SU-DHL-6 (cell line): ENCODE measurements at regions not wholly inside any gene's neighbourhood (a gene's known extent, or its start where the extent isn't known, plus 50 kb on each side); places are given as distances from the start of the nearest gene placed in this dataset.

Source experiments
- H2AFZ ChIP-seq: fragments of 200-600 bp; sonication (generic); 2 replicates; pipeline ENCODE4 v1.6.1; 2014; ENCODE audit warnings: low read depth, mild to moderate bottlenecking, moderate library complexity, mixed read lengths, antibody characterized with exemption, low read length; ENCODE audit not compliant: severe bottlenecking
- H3F3A ChIP-seq: fragments of 200-600 bp; shearing (Covaris generic); 2 replicates; pipeline ENCODE4 v1.6.0; 2016; ENCODE audit warnings: antibody characterized with exemption, mild to moderate bottlenecking; ENCODE audit not compliant: insufficient read depth
- H3K27ac ChIP-seq: fragments of 200-600 bp; sonication (generic); 2 replicates; pipeline ENCODE4 v1.5.1; 2016; ENCODE audit warnings: low read depth, mild to moderate bottlenecking, low read length, moderate library complexity, mixed read lengths
- H3K27me3 ChIP-seq: fragments of 200-600 bp; sonication (generic), shearing (Covaris generic); 2 replicates; pipeline ENCODE4 v1.6.0; 2014; ENCODE audit warnings: mild to moderate bottlenecking, low read length
- H3K36me3 ChIP-seq: fragments of 200-600 bp; sonication (generic); 2 replicates; pipeline ENCODE4 v1.6.1; 2014; ENCODE audit warnings: mild to moderate bottlenecking, low read length, mixed read lengths
- H3K4me2 ChIP-seq: fragments of 300-600, 200-600 bp; shearing (Covaris generic), sonication (generic); 2 replicates; pipeline ENCODE4 v1.6.0; 2014; ENCODE audit warnings: low read length, low read depth, mild to moderate bottlenecking; ENCODE audit not compliant: poor library complexity, severe bottlenecking
- H3K4me3 ChIP-seq: fragments of 200-600 bp; sonication (generic); 2 replicates; pipeline ENCODE4 v1.5.1; 2014; ENCODE audit warnings: antibody characterized with exemption, low read length, mild to moderate bottlenecking, mixed read lengths; ENCODE audit not compliant: insufficient read depth, poor library complexity, severe bottlenecking
- H3K79me2 ChIP-seq: fragments of 200-600 bp; sonication (generic); 2 replicates; pipeline ENCODE4 v1.6.1; 2014; ENCODE audit warnings: mild to moderate bottlenecking, low read length, moderate library complexity; ENCODE audit not compliant: insufficient read depth
- H3K9ac ChIP-seq: fragments of 200-600 bp; sonication (generic); 2 replicates; pipeline ENCODE4 v1.7.0; 2014; ENCODE audit warnings: mild to moderate bottlenecking, low read length
- H3K9me2 ChIP-seq: fragments of 200-600 bp; sonication (generic); replicated peaks from 2 replicates; pipeline ENCODE4 v1.6.1; 2014; ENCODE audit warnings: low read length; ENCODE audit not compliant: insufficient read depth
- H3K9me3 ChIP-seq: fragments of 200-600 bp; sonication (generic); 2 replicates; pipeline ENCODE4 v1.6.1; 2014; ENCODE audit warnings: low read length, mixed read lengths; ENCODE audit not compliant: insufficient read depth
- H4K20me1 ChIP-seq: fragments of 200-600 bp; sonication (generic); 2 replicates; pipeline ENCODE4 v1.6.1; 2014; ENCODE audit warnings: low read depth, mild to moderate bottlenecking, antibody characterized with exemption, low read length, moderate library complexity, mixed read lengths
- CTCF ChIP-seq: fragments of 200-600 bp; sonication (generic); IDR thresholded peaks from one replicate; pipeline ENCODE4 v1.5.1; 2017; ENCODE audit warnings: antibody characterized with exemption, mild to moderate bottlenecking, low read length, moderate library complexity; ENCODE audit not compliant: insufficient read depth, poor library complexity, severe bottlenecking
- EZH2phosphoT487 ChIP-seq: fragments of 200-600 bp; sonication (generic), shearing (Covaris generic); conservative IDR thresholded peaks from 2 replicates; pipeline ENCODE4 v1.6.1; 2018; ENCODE audit warnings: mild to moderate bottlenecking, antibody characterized with exemption, low read length, moderate library complexity, mixed read lengths

GRCh38 chr12:89261982-89262381 is 90.3 kb downstream of the DUSP6 start:
- no peak overlapping the region for H3K4me2 ChIP-seq
- H4K20me1 ChIP-seq, result no peaks in the 10 kb centered on the region
- TF ChIP-seq EZH2phosphoT487, result no peak
- TF ChIP-seq CTCF, result no peak
- no peaks in the 10 kb centered on the region for H3K36me3 ChIP-seq
- H2AFZ ChIP-seq, result no peak overlapping the region
- 0 out of 2 replicates have a peak, but pooled peaks cover 2% of the 10 kb centered on the region for H3K27me3 ChIP-seq
- no peaks in the 10 kb centered on the region for H3F3A ChIP-seq
- H3K9me3 ChIP-seq, result no peaks in the 10 kb centered on the region
- H3K9me2 ChIP-seq, result no peaks in the 10 kb centered on the region; the same call in 1 of the 2 replicates
- no peaks in the 10 kb centered on the region for H3K79me2 ChIP-seq
- H3K9ac ChIP-seq, result no peak overlapping the region
- no peak overlapping the region for H3K4me3 ChIP-seq
- no peak overlapping the region for H3K27ac ChIP-seq

GRCh38 chr12:89260841-89261637 is 91.3 kb downstream of the DUSP6 start:
- Histone ChIP-seq H3K9me2 (no peaks in the 10 kb centered on the region; the same call in 1 of the 2 replicates), H3K36me3 (no peaks in the 10 kb centered on the region), H3K4me2 (no peak overlapping the region), H3K27ac (no peak overlapping the region), H3K9ac (no peak overlapping the region), H3K79me2 (no peaks in the 10 kb centered on the region), H4K20me1 (no peaks in the 10 kb centered on the region), H2AFZ (no peak overlapping the region), H3K9me3 (no peaks in the 10 kb centered on the region), H3K27me3 (0 out of 2 replicates have a peak, but pooled peaks cover 2% of the 10 kb centered on the region), H3K4me3 (no peak overlapping the region), H3F3A (no peaks in the 10 kb centered on the region)
- no peak for TF ChIP-seq EZH2phosphoT487
- no peak for TF ChIP-seq CTCF

GRCh38 chr12:89259821-89260220 is 92.5 kb downstream of the DUSP6 start:
- Histone ChIP-seq H3K9me2 (no peaks in the 10 kb centered on the region; the same call in 1 of the 2 replicates), H3K27ac (no peak overlapping the region), H3K27me3 (0 out of 2 replicates have a peak, but pooled peaks cover 2% of the 10 kb centered on the region), H3K4me2 (no peak overlapping the region), H4K20me1 (no peaks in the 10 kb centered on the region), H3K79me2 (no peaks in the 10 kb centered on the region), H3K36me3 (no peaks in the 10 kb centered on the region), H3F3A (no peaks in the 10 kb centered on the region), H3K9ac (no peak overlapping the region), H3K4me3 (no peak overlapping the region), H3K9me3 (no peaks in the 10 kb centered on the region), H2AFZ (no peak overlapping the region)
- TF ChIP-seq CTCF (no peak), EZH2phosphoT487 (no peak)
